ENCODE measurements at regions not wholly inside any gene's neighbourhood (a gene's known extent, or its start where the extent isn't known, plus 50 kb on each side); places are given as distances from the start of the nearest gene placed in this dataset.

DNA sequence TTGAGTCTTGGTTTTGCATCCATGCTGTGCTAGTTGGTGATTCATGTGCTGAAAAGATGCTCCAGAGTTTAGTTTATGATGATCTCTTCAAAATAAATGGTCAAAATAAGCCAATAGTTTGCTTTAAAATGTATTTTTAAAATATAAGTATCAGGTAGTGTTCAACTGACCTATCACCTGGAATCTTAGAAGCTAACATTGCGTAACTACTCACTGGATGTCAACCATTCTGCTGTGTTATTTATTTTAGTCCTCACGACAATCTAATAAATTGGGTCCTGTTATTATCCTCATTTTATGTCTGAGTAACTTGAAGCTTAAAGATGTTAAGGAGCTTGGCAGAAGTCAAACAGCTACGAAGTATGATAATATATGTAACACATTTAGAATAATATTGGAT, 563.7 kb upstream of the MDFIC2 start:
- FAIRE-seq (no peak), DNase-seq (ENCODE audit: low read depth) (no peak)
- H3K36me3 ChIP-seq (ENCODE audit: control insufficient read depth, insufficient read depth, low read length), result no peaks in the 10 kb centered on the region
- H3K4me3 ChIP-seq (ENCODE audit: low read depth, low read length), result no peak overlapping the region
- TF ChIP-seq, protein P1, sequence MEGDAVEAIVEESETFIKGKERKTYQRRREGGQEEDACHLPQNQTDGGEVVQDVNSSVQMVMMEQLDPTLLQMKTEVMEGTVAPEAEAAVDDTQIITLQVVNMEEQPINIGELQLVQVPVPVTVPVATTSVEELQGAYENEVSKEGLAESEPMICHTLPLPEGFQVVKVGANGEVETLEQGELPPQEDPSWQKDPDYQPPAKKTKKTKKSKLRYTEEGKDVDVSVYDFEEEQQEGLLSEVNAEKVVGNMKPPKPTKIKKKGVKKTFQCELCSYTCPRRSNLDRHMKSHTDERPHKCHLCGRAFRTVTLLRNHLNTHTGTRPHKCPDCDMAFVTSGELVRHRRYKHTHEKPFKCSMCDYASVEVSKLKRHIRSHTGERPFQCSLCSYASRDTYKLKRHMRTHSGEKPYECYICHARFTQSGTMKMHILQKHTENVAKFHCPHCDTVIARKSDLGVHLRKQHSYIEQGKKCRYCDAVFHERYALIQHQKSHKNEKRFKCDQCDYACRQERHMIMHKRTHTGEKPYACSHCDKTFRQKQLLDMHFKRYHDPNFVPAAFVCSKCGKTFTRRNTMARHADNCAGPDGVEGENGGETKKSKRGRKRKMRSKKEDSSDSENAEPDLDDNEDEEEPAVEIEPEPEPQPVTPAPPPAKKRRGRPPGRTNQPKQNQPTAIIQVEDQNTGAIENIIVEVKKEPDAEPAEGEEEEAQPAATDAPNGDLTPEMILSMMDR (IDR thresholded peaks at IDR 0.05; ENCODE audit: insufficient read depth, low read length, severe bottlenecking), result no peak
- no peaks in the 10 kb centered on the region for H3K27me3 ChIP-seq (ENCODE audit: control insufficient read depth, insufficient read depth, low read length)

DNA sequence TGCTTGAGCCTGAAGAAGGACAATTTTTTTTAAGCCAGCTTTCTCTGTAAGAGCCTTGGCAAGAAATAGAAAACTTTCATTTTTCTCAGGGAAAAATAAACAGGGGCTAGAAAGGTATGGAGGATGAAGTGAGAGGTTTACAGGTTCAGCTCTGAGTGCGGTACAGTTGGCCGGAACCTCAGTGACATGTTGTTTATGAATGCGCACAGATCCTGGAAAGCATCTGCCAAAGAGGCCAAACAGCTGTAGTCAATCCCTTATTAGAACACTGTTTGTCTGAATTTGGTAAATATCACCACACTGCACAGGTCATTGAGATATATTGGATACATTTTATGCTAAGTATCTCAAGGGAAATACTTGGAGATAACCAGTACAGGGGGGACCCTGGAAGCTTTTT, 561.8 kb upstream of the MDFIC2 start:
- H3K36me3 ChIP-seq (ENCODE audit: control insufficient read depth, insufficient read depth, low read length), result no peaks in the 10 kb centered on the region
- FAIRE-seq (no peak), DNase-seq (ENCODE audit: low read depth) (no peak)
- H3K4me3 ChIP-seq (ENCODE audit: low read depth, low read length), result no peak overlapping the region
- no peaks in the 10 kb centered on the region for H3K27me3 ChIP-seq (ENCODE audit: control insufficient read depth, insufficient read depth, low read length)
- TF ChIP-seq, protein P1 (IDR thresholded peaks at IDR 0.05; ENCODE audit: insufficient read depth, low read length, severe bottlenecking), result no peak

DNA sequence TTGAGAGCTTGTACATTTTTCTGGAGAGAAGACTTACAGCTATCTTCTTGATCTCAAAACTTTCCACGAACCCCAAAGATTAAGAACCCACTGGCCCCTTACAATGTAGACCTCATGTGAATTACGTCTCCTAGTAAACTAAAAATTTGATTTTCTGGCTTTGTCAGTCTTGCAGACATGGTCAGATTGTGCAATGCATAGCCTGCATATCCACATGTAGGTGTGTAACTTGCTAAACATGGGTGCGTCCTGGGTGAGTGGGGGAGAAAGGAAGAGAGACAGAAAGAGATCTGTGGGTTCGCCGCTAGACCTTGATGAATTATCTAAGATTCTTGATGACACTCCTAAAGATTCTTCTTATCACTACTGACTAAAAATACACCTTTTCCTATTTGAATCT, 561.2 kb upstream of the MDFIC2 start:
- TF ChIP-seq, protein P1 (IDR thresholded peaks at IDR 0.05; ENCODE audit: insufficient read depth, low read length, severe bottlenecking), result no peak
- H3K36me3 ChIP-seq (ENCODE audit: control insufficient read depth, insufficient read depth, low read length), result no peaks in the 10 kb centered on the region
- DNase-seq (ENCODE audit: low read depth) (no peak), FAIRE-seq (no peak)
- H3K27me3 ChIP-seq (ENCODE audit: control insufficient read depth, insufficient read depth, low read length), result no peaks in the 10 kb centered on the region
- no peak overlapping the region for H3K4me3 ChIP-seq (ENCODE audit: low read depth, low read length)

DNA sequence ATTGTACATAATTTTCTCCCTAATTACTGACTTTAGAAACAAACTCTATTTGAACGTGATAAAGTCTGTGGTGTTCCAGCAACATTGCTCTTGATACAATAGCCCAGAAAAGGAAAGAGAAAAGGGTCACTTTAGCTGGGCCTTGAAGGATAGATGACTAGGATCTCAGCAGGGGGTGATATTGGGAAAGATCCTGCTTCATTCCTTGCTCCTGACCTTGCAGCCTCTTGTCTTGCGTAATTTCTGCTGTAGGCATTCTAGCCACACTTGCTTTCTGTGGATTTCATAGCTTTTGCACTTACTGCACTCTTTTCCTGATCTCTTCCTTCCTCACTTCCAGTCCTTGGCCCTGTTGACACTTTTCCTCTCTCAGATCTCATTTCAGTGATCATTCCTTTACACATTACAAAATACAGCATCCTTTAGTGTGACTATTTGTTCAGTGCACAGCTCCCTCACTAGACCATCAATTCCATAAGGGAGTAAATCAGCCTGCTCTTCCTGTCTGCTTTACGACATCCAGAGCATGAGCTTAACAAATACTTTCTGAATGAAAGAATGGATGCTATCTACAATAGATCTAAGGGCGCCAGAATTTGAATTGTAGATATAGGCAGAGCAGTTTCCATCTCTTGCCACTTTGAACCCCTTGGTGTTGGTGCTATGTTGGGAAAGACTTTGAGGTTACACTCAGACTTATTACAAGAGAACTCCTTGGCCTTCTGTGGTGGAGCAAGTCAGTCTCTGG, 559.6 kb upstream of the MDFIC2 start:
- Histone ChIP-seq H3K36me3 (ENCODE audit: control insufficient read depth, insufficient read depth, low read length) (no peaks in the 10 kb centered on the region), H3K27me3 (ENCODE audit: control insufficient read depth, insufficient read depth, low read length) (no peaks in the 10 kb centered on the region), H3K4me3 (ENCODE audit: low read depth, low read length) (no peak overlapping the region)
- FAIRE-seq (peak; percentile 23), DNase-seq (ENCODE audit: low read depth) (peak; percentile 63)
- TF ChIP-seq, protein P1 (IDR thresholded peaks at IDR 0.05; ENCODE audit: insufficient read depth, low read length, severe bottlenecking), result no peak

DNA sequence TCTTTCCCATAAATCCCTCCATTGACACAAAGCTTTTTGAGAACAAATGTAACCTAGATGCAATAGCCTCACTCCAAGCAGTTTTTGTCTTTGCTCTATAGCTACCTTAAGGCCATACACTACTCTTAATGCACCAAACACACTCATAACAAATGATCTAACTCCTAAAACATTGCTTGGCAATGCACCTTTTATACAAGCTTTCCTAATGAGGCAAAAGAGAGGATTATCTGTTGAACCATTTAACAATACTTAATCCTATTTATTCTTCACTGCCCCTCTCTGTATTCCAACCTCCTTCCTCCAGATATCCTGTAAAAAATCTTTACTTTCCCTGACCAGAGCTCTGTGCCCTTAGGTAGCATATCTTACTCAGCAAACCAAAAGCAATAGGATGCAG, 558.1 kb upstream of the MDFIC2 start:
- DNase-seq (ENCODE audit: low read depth) (no peak), FAIRE-seq (no peak)
- no peaks in the 10 kb centered on the region for H3K27me3 ChIP-seq (ENCODE audit: control insufficient read depth, insufficient read depth, low read length)
- no peaks in the 10 kb centered on the region for H3K36me3 ChIP-seq (ENCODE audit: control insufficient read depth, insufficient read depth, low read length)
- no peak overlapping the region for H3K4me3 ChIP-seq (ENCODE audit: low read depth, low read length)
- TF ChIP-seq, protein P1 (IDR thresholded peaks at IDR 0.05; ENCODE audit: insufficient read depth, low read length, severe bottlenecking), result no peak

DNA sequence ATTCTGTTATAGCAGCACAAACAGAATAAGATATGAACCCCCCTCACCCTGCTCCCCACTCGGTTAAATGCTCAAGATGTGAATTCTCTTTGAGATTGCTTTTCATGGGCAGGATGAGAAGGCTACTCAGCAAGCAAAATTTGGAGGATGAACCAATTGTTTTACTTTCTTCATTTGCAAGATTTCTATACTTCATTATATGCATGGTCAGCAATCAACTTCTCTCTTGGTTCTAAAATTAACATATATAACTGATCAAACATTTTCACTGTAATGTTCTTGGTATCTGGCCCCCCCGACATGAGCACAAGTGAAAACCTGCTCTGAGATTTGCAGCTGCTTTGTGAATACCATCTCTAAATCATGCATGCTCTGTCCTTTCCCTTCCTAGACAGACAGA, 556.1 kb upstream of the MDFIC2 start:
- TF ChIP-seq, protein P1 (IDR thresholded peaks at IDR 0.05; ENCODE audit: insufficient read depth, low read length, severe bottlenecking), result no peak
- Histone ChIP-seq H3K27me3 (ENCODE audit: control insufficient read depth, insufficient read depth, low read length) (no peaks in the 10 kb centered on the region), H3K36me3 (ENCODE audit: control insufficient read depth, insufficient read depth, low read length) (no peaks in the 10 kb centered on the region), H3K4me3 (ENCODE audit: low read depth, low read length) (no peak overlapping the region)
- DNase-seq (ENCODE audit: low read depth) (no peak), FAIRE-seq (no peak)
